AG04450 (cell line): ENCODE measurements at regions not wholly inside any gene's neighbourhood (a gene's known extent, or its start where the extent isn't known, plus 50 kb on each side); places are given as distances from the start of the nearest gene placed in this dataset.

Source experiments
- CTCF ChIA-PET: fragments of 300-600, 350-600 bp; formaldehyde crosslinking; extraction: SDS; loops from one replicate; lab custom pipeline; 2022; ENCODE audit warnings: antibody characterized with exemption, inconsistent platforms; lab: Charles Lee
- POLR2A ChIA-PET: fragments of 350-600 bp; formaldehyde crosslinking; extraction: SDS; loops from one replicate; lab custom pipeline; 2021; ENCODE audit warnings: antibody characterized with exemption, inconsistent platforms; lab: Yijun Ruan, JAX
- DNase-seq: peaks from one replicate; pipeline ENCODE4 v3.0.0-alpha.2; 2011; ENCODE audit warnings: low read depth, low spot score
- H3K27ac ChIP-seq: one replicate; pipeline ENCODE4 v1.5.1; 2012; ENCODE audit warnings: low read depth, low read length, control low read depth
- H3K27me3 ChIP-seq: one replicate; pipeline ENCODE4 v1.6.0; 2012; ENCODE audit warnings: low read length; ENCODE audit not compliant: control insufficient read depth, insufficient read depth
- H3K4me3 ChIP-seq: 2 replicates; pipeline ENCODE4 v1.5.1; 2011; ENCODE audit warnings: mild to moderate bottlenecking, low read depth, low read length, control low read depth
- H3K9me3 ChIP-seq: 2 replicates; pipeline ENCODE4 v1.5.1; 2012; ENCODE audit warnings: low read length; ENCODE audit not compliant: control insufficient read depth, insufficient read depth
- CTCF ChIP-seq: IDR thresholded peaks from 2 replicates; pipeline ENCODE4 v1.5.1; 2011; ENCODE audit warnings: low read depth, low read length, control low read depth, inconsistent platforms

- peaks cover 9% of the 10 kb centered on the region for H3K9me3 ChIP-seq
- H3K4me3 ChIP-seq, result no peak overlapping the region
- ChIA-PET POLR2A (no interaction called here), CTCF (no interaction called here)
- DNase-seq, result no peak
- no peak overlapping the region for H3K27ac ChIP-seq
- TF ChIP-seq CTCF, result no peak
- H3K27me3 ChIP-seq, result peaks cover 2% of the 10 kb centered on the region
These were observed 78.0 kb downstream of the SEC16B start for GRCh38 chr1:177891809-177892208.

- no peaks in the 10 kb centered on the region for H3K27me3 ChIP-seq
- H3K9me3 ChIP-seq, result peaks cover 9% of the 10 kb centered on the region
- DNase-seq, result no peak
- ChIA-PET POLR2A (no interaction called here), CTCF (no interaction called here)
- no peak overlapping the region for H3K27ac ChIP-seq
- no peak for TF ChIP-seq CTCF
- no peak overlapping the region for H3K4me3 ChIP-seq
These were observed 79.4 kb downstream of the SEC16B start for GRCh38 chr1:177890479-177890878.

- ChIA-PET POLR2A (no interaction called here), CTCF (no interaction called here)
- Histone ChIP-seq H3K4me3 (no peak overlapping the region), H3K27me3 (no peaks in the 10 kb centered on the region), H3K9me3 (no peaks in the 10 kb centered on the region), H3K27ac (no peak overlapping the region)
- DNase-seq, result no peak
- no peak for TF ChIP-seq CTCF
These were observed 85.3 kb downstream of the SEC16B start for GRCh38 chr1:177884479-177885021.

GRCh38 chr1:177883581-177883980, 86.3 kb downstream of the SEC16B start:
- CTCF ChIA-PET, result interaction anchor here (0.7 kb wide), 1 partner anchor 128 kb away, joined by 3 read pairs; no protein-coding TSS in a partner anchor
- no peak for DNase-seq
- no peaks in the 10 kb centered on the region for H3K27me3 ChIP-seq
- H3K9me3 ChIP-seq, result no peaks in the 10 kb centered on the region
- no peak overlapping the region for H3K4me3 ChIP-seq
- POLR2A ChIA-PET, result no interaction called here
- no peak overlapping the region for H3K27ac ChIP-seq
- TF ChIP-seq CTCF, result no peak

- TF ChIP-seq CTCF, result no peak
- Histone ChIP-seq H3K9me3 (no peaks in the 10 kb centered on the region), H3K27ac (no peak overlapping the region), H3K27me3 (no peaks in the 10 kb centered on the region), H3K4me3 (no peak overlapping the region)
- DNase-seq, result no peak
- POLR2A ChIA-PET, result no interaction called here
- CTCF ChIA-PET, result interaction anchor here (0.5 kb wide), 1 partner anchor 417 kb away, joined by 3 read pairs; no protein-coding TSS in a partner anchor
These were observed 89.4 kb downstream of the SEC16B start for GRCh38 chr1:177880339-177880891.
